ENCODE measurements at regions not wholly inside any gene's neighbourhood (a gene's known extent, or its start where the extent isn't known, plus 50 kb on each side); places are given as distances from the start of the nearest gene placed in this dataset.

DNA sequence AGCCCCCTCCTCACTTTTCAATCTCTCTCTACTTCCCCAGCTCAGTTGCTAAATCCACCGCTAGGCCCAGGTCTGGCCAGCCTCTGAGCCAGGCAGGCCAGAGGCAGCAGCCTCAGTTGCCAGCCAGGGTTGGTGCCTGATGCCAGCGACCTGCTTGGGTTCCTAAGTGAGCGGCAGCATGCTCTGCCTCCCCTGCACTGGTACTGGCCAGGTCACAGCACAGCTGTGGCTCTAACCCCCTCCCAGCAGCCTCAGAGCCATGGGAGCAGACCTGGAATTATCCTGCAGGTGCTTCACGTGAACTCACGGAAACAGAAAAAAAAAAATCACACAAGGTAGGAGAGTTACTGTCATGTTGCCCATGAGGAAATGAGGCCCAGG is 82.5 kb upstream of the ATF3 start:
- no peaks in the 10 kb centered on the region for H3K36me3 Mint-ChIP-seq
- H3K4me3 Mint-ChIP-seq, result no peak overlapping the region
- H3K9me3 Mint-ChIP-seq, result no peaks in the 10 kb centered on the region
- DNase-seq (ENCODE audit: extremely low spot score, unreplicated experiment), result no peak
- peaks cover 3% of the 10 kb centered on the region for H3K27me3 Mint-ChIP-seq
- no peaks in the 10 kb centered on the region for H3K4me1 Mint-ChIP-seq (ENCODE audit: unreplicated experiment)
- TF ChIP-seq, protein P1, sequence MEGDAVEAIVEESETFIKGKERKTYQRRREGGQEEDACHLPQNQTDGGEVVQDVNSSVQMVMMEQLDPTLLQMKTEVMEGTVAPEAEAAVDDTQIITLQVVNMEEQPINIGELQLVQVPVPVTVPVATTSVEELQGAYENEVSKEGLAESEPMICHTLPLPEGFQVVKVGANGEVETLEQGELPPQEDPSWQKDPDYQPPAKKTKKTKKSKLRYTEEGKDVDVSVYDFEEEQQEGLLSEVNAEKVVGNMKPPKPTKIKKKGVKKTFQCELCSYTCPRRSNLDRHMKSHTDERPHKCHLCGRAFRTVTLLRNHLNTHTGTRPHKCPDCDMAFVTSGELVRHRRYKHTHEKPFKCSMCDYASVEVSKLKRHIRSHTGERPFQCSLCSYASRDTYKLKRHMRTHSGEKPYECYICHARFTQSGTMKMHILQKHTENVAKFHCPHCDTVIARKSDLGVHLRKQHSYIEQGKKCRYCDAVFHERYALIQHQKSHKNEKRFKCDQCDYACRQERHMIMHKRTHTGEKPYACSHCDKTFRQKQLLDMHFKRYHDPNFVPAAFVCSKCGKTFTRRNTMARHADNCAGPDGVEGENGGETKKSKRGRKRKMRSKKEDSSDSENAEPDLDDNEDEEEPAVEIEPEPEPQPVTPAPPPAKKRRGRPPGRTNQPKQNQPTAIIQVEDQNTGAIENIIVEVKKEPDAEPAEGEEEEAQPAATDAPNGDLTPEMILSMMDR (conservative IDR thresholded peaks at IDR 0.05), result no peak
- H3K27ac Mint-ChIP-seq, result no peak overlapping the region

DNA sequence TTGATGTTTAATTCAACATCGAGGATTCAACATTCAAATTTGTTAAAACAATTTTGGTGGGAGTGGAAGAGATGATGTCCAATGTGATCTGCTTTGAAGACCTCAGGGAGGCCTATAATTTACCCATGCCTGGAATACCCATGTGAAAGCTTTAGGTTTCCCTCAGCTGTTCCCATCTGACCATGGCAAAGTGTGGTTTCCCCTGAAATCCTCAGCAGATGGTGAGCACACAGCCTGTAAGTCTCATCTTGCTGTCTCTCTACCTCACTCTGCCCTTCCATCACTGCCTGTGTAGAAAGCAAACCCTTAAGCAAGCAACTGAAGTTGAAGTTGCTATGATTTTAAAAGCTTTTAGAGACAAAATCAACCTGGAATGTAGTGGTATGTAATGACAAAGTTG is 80.1 kb upstream of the ATF3 start:
- Mint-ChIP-seq H3K4me1 (ENCODE audit: unreplicated experiment) (no peaks in the 10 kb centered on the region), H3K27ac (no peak overlapping the region), H3K9me3 (no peaks in the 10 kb centered on the region), H3K36me3 (no peaks in the 10 kb centered on the region), H3K4me3 (no peak overlapping the region), H3K27me3 (peaks cover 9% of the 10 kb centered on the region)
- TF ChIP-seq, protein P1 (conservative IDR thresholded peaks at IDR 0.05), result no peak
- DNase-seq (ENCODE audit: extremely low spot score, unreplicated experiment), result no peak

DNA sequence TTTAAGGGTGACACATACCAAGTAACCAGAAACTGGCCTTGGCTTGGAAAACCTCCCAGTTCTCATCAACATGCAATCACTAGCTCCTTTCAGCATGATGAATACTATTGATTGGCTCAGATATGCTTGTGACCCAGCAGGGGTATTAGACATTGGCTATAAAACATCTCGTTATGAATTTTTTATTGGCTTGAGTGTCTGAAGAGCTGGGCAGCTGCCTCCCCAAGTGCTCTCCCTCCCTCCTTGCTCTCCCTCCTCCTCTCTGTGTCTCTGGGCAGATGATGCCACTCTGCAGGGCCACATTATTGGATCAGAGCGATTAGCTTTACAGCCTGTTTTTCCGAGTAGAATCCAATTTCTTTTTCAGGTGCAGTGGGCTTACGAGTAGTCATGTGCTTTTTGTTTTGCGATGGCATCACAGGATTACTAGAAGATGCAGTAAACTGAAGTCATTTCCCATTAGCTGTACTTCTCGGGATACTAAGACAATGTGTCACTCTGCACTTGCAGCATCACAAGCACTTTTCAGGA is 79.3 kb upstream of the ATF3 start:
- Mint-ChIP-seq H3K4me1 (ENCODE audit: unreplicated experiment) (no peaks in the 10 kb centered on the region), H3K36me3 (no peaks in the 10 kb centered on the region), H3K4me3 (no peak overlapping the region), H3K9me3 (no peaks in the 10 kb centered on the region), H3K27me3 (peaks cover 9% of the 10 kb centered on the region), H3K27ac (no peak overlapping the region)
- DNase-seq (ENCODE audit: extremely low spot score, unreplicated experiment), result no peak
- TF ChIP-seq, protein P1 (conservative IDR thresholded peaks at IDR 0.05), result no peak

DNA sequence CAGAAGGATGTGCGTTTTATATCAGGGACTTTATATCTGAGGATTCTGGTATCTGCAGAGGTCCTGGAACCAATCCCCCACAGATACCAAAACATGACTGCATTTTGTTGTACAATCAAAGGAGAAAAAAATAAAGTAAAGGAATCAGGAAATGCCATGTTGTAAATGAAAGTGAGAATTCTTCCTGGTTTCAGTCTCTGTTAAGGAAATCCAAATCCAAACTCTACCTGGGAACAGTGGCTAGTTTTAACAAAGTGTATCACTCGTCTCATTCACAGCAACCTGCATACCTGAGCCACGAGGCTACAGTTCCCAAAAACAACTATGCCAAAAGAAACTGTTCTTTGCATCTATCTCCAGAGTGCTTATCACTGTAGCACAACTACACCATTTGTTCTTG is 77.3 kb upstream of the ATF3 start:
- H3K4me1 Mint-ChIP-seq (ENCODE audit: unreplicated experiment), result no peaks in the 10 kb centered on the region
- no peak overlapping the region for H3K27ac Mint-ChIP-seq
- H3K27me3 Mint-ChIP-seq, result peaks cover 9% of the 10 kb centered on the region
- DNase-seq (ENCODE audit: extremely low spot score, unreplicated experiment), result no peak
- TF ChIP-seq, protein P1 (conservative IDR thresholded peaks at IDR 0.05), result no peak
- no peaks in the 10 kb centered on the region for H3K9me3 Mint-ChIP-seq
- H3K4me3 Mint-ChIP-seq, result no peak overlapping the region
- H3K36me3 Mint-ChIP-seq, result no peaks in the 10 kb centered on the region

DNA sequence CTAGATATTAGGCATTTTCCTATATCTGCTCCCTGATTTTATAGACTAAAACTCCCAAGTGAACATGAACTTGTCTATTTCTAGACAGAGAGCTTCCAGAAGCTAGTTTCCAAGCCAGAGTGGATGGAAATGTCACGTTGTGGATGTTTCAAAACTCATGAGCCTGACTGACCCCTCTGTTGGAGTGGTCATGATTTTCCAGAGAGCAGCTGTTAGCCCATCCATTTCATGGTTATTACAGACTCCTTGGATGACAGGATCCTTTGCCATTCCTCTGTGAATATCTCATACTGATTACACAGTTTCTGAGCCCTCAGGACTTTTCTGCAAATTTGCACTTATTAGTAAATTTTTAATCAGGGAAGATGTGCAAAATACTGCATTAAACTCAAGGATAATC is 76.8 kb upstream of the ATF3 start:
- no peak for DNase-seq (ENCODE audit: extremely low spot score, unreplicated experiment)
- no peaks in the 10 kb centered on the region for H3K4me1 Mint-ChIP-seq (ENCODE audit: unreplicated experiment)
- TF ChIP-seq, protein P1 (conservative IDR thresholded peaks at IDR 0.05), result no peak
- peaks cover 9% of the 10 kb centered on the region for H3K27me3 Mint-ChIP-seq
- H3K27ac Mint-ChIP-seq, result no peak overlapping the region
- no peak overlapping the region for H3K4me3 Mint-ChIP-seq
- no peaks in the 10 kb centered on the region for H3K36me3 Mint-ChIP-seq
- no peaks in the 10 kb centered on the region for H3K9me3 Mint-ChIP-seq

Data from type B pancreatic cell (in vitro differentiated cells).